Astrocyte (in vitro differentiated cells and primary cell): ENCODE measurements at regions not wholly inside any gene's neighbourhood (a gene's known extent, or its start where the extent isn't known, plus 50 kb on each side); places are given as distances from the start of the nearest gene placed in this dataset.

ENCODE experiments used
- CTCF ChIP-seq: IDR thresholded peaks from 2 replicates; pipeline ENCODE4 v1.5.1; 2011; ENCODE audit warnings: low read depth, mild to moderate bottlenecking, inconsistent platforms, low read length, moderate library complexity; ENCODE audit not compliant: insufficient read depth
- EZH2 ChIP-seq: IDR thresholded peaks from 2 replicates; pipeline ENCODE4 v1.6.1; 2012; ENCODE audit warnings: mild to moderate bottlenecking, low read length, inconsistent platforms; ENCODE audit not compliant: insufficient read depth

DNA sequence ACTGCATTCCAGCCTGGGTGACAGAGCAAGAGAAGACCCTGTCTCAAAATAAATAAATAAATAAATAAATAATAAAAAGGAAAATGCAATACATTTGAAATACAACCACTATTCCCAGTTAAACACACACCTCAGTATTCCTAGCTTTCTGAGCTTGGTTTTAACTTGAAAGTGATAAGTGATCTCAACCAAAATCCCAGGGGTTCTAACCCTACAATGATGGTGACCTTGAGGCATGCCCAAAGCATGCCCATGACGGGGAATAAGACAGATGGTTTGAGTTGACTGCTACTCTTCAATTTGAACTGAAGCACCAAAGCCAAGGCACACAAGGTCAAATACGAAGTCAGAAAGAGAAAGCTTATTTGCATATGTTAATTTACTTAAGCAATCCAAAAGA lies 96.9 kb downstream of the ZFP64 start:
- no peak for TF ChIP-seq CTCF
- no peak for TF ChIP-seq EZH2
